ENCODE measurements at regions not wholly inside any gene's neighbourhood (a gene's known extent, or its start where the extent isn't known, plus 50 kb on each side); places are given as distances from the start of the nearest gene placed in this dataset.

GRCh38 chr11:27194976-27195375, 154.4 kb downstream of the BBOX1 start:
- DNase-seq (ENCODE audit: low spot score): no peak
- no peak overlapping the region for H3K27ac ChIP-seq (ENCODE audit: low read depth, low read length, poor library complexity, severe bottlenecking)
- intact Hi-C loops (cut with micrococcal nuclease; ENCODE audit: unreplicated experiment): no loop called here

GRCh38 chr11:27193434-27194225, 153.0 kb downstream of the BBOX1 start:
- H3K9me3 ChIP-seq (ENCODE audit: low read depth, low read length, poor library complexity, severe bottlenecking): no peaks in the 10 kb centered on the region
- peaks cover 11% of the 10 kb centered on the region for H3K4me1 ChIP-seq (ENCODE audit: insufficient read depth, low read length, poor library complexity, severe bottlenecking)
- ChIA-PET CTCF (no interaction called here), POLR2A (ENCODE audit: low non-redundant PET) (no interaction called here)
- no peak for DNase-seq (ENCODE audit: low spot score)
- no peak for TF ChIP-seq EZH2 (IDR thresholded peaks at IDR 0.05; ENCODE audit: borderline replicate concordance, low read depth, low read length, poor library complexity, severe bottlenecking)
- no peak for TF ChIP-seq CTCF (conservative IDR thresholded peaks at IDR 0.05; ENCODE audit: low read depth, low read length)
- no peak overlapping the region for H3K27ac ChIP-seq (ENCODE audit: low read depth, low read length, poor library complexity, severe bottlenecking)
- no peaks in the 10 kb centered on the region for H3K27me3 ChIP-seq (replicated peaks; ENCODE audit: insufficient read depth, low read depth, low read length, poor library complexity)
- intact Hi-C loops (cut with micrococcal nuclease; ENCODE audit: unreplicated experiment): no loop called here
- H3K36me3 ChIP-seq (ENCODE audit: insufficient read depth, low read length, poor library complexity, severe bottlenecking): no peaks in the 10 kb centered on the region
- no peak overlapping the region for H3K4me3 ChIP-seq (ENCODE audit: low read depth, low read length, poor library complexity, severe bottlenecking)
- BruUV-seq (replicated peaks): no TSS peak

More at GRCh38 chr11:27194976-27195375, 154.4 kb downstream of the BBOX1 start:
- no peak for TF ChIP-seq EZH2 (IDR thresholded peaks at IDR 0.05; ENCODE audit: borderline replicate concordance, low read depth, low read length, poor library complexity, severe bottlenecking)
- no peak for TF ChIP-seq CTCF (conservative IDR thresholded peaks at IDR 0.05; ENCODE audit: low read depth, low read length)
- no peak overlapping the region for H3K4me3 ChIP-seq (ENCODE audit: low read depth, low read length, poor library complexity, severe bottlenecking)
- no peaks in the 10 kb centered on the region for H3K36me3 ChIP-seq (ENCODE audit: insufficient read depth, low read length, poor library complexity, severe bottlenecking)
- POLR2A ChIA-PET (ENCODE audit: low non-redundant PET): no interaction called here
- BruUV-seq (replicated peaks): no TSS peak
- no peaks in the 10 kb centered on the region for H3K27me3 ChIP-seq (replicated peaks; ENCODE audit: insufficient read depth, low read depth, low read length, poor library complexity)
- peaks cover 11% of the 10 kb centered on the region for H3K4me1 ChIP-seq (ENCODE audit: insufficient read depth, low read length, poor library complexity, severe bottlenecking)
- no peaks in the 10 kb centered on the region for H3K9me3 ChIP-seq (ENCODE audit: low read depth, low read length, poor library complexity, severe bottlenecking)
- CTCF ChIA-PET: no interaction called here

GRCh38 chr11:27192184-27192583, 151.6 kb downstream of the BBOX1 start:
- no TSS peak for BruUV-seq (replicated peaks)
- no peak overlapping the region for H3K27ac ChIP-seq (ENCODE audit: low read depth, low read length, poor library complexity, severe bottlenecking)
- no peaks in the 10 kb centered on the region for H3K9me3 ChIP-seq (ENCODE audit: low read depth, low read length, poor library complexity, severe bottlenecking)
- intact Hi-C loops (cut with micrococcal nuclease; ENCODE audit: unreplicated experiment): no loop called here
- no peaks in the 10 kb centered on the region for H3K27me3 ChIP-seq (replicated peaks; ENCODE audit: insufficient read depth, low read depth, low read length, poor library complexity)
- TF ChIP-seq CTCF (conservative IDR thresholded peaks at IDR 0.05; ENCODE audit: low read depth, low read length): no peak
- TF ChIP-seq EZH2 (IDR thresholded peaks at IDR 0.05; ENCODE audit: borderline replicate concordance, low read depth, low read length, poor library complexity, severe bottlenecking): no peak
- ChIA-PET POLR2A (ENCODE audit: low non-redundant PET) (no interaction called here), CTCF (interaction anchor here (0.5 kb wide), 1 partner anchor 440 kb away, joined by 3 read pairs; no protein-coding TSS in a partner anchor)
- H3K4me3 ChIP-seq (ENCODE audit: low read depth, low read length, poor library complexity, severe bottlenecking): no peak overlapping the region
- no peak for DNase-seq (ENCODE audit: low spot score)
- H3K36me3 ChIP-seq (ENCODE audit: insufficient read depth, low read length, poor library complexity, severe bottlenecking): no peaks in the 10 kb centered on the region
- peaks cover 11% of the 10 kb centered on the region for H3K4me1 ChIP-seq (ENCODE audit: insufficient read depth, low read length, poor library complexity, severe bottlenecking)
